Right lung (tissue), 2 donors: ENCODE measurements at regions not wholly inside any gene's neighbourhood (a gene's known extent, or its start where the extent isn't known, plus 50 kb on each side); places are given as distances from the start of the nearest gene placed in this dataset.
"Not testable (repeated sequence)": the region's sequence is repeated elsewhere in the genome, so short reads cannot be mapped to it uniquely, and the experiment has no call there.

ENCODE experiments used
- DNase-seq, 2 donors: peaks; one replicate each; pipeline ENCODE4 v3.0.0-alpha.2; 2013

GRCh38 chr6:120805276-120805675 lies 529.0 kb downstream of the TBC1D32 start:
- no peak for DNase-seq

- DNase-seq, result no peak
These were observed 529.7 kb downstream of the TBC1D32 start for GRCh38 chr6:120804612-120805011.

- DNase-seq, result no peak
These were observed 547.6 kb downstream of the TBC1D32 start for GRCh38 chr6:120786682-120787081.

GRCh38 chr6:120786256-120786655 lies 548.0 kb downstream of the TBC1D32 start:
- DNase-seq, result no peak

GRCh38 chr6:120785459-120786086 lies 548.7 kb downstream of the TBC1D32 start:
- DNase-seq, result no peak

DNA sequence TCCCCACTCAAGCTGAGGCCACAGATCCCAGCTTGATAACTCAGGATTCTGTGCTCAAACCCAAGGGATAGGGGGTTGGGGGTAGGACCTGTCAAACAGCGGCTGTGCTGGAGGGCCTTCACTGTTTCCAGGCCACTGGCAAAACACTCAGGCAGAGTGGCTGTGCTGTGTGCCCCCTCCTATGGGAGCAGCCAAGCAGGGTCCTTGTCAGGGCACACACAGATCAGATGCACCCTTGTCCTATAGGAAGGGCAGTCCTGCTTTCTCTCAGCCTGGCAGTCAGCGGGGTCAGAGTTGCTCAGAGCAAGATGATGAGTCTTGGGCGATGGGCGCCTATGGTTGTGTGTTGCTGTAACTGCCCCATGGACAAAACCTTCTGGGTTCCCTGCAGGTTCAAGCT lies 554.8 kb downstream of the TBC1D32 start:
- DNase-seq, result no peak

DNA sequence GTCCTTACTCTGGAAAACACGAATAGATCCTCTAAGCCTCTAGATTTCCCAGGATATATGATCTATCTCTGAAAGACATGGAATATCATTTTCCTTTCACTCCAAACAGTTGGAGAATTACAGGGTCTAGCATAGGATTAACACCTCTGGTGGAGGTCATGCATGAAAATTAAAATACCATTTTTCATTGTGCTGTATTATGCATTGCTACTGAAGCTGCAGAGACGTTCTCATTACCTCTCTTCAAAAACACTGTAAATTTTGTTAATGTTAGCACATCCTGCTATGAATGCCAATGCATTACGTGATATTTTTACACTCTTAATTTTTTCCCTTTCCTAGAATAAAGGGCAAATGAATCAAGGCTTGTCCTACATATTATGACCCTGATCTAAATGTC lies 558.6 kb downstream of the TBC1D32 start:
- DNase-seq, result no peak

DNA sequence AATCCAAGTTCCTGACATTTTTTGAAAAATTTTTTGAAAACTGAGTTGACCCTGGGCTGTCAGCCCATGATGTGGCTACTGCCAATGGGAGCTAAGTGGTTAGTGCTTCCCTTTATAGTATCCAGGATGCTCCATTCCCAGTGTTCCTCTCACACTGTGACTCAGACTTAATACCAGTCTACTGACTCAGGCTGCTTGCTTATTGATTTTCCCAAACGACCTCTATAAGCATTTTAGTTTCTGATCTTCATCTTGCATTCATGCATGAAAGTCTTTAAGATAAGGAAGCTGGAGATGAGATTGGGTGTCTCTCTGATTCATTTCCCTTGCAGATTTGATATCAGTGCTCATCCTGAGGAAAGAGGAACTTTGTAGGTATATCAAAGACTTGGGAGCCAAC lies 560.0 kb downstream of the TBC1D32 start:
- no peak for DNase-seq

- DNase-seq, result no peak
These were observed 563.3 kb downstream of the TBC1D32 start for GRCh38 chr6:120771019-120771418.

DNA sequence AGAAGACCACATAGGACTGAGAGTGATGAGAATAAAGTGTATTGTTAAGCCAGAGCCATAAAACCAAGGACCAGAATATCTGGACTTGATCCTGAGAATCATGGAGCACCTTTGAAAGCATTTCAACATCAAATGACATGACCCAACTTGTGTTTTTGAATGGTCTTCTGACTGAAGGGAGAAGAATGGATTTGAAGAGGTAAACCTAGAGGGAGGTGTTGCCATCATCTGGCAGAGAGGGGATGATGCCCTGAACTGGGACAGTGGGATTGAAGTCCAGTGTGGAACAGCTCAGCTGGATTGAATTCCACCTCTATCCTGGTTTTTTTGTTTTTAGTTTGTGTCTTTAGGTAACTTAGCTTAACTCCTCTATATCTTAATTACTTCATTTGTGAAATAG lies 570.0 kb downstream of the TBC1D32 start:
- no peak for DNase-seq

- DNase-seq, result no peak
These were observed 574.7 kb downstream of the TBC1D32 start for GRCh38 chr6:120759570-120759969.

- DNase-seq, result not testable (repeated sequence)
These were observed 585.7 kb downstream of the TBC1D32 start for GRCh38 chr6:120748574-120748973.

GRCh38 chr6:120736740-120737139 lies 597.5 kb downstream of the TBC1D32 start:
- no peak for DNase-seq

- DNase-seq, result no peak
These were observed 598.6 kb downstream of the TBC1D32 start for GRCh38 chr6:120735641-120736040.

DNA sequence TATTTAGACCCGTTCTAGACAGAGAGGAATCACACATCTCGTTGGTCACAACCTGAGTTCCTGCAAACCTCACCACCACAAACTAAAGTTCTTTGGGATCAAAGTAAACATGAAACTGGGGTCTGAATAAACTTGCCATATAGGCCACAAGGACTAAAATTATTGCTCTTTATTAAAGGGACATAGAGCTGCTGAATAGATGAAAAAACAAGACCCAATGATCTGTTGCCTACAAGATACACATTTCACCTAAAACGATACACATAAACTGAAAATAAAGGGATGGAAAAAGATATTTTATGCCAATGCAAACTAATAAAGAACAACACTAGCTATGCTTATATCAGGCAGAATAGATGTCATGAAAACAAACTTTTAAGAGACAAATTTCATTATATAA lies 623.0 kb downstream of the TBC1D32 start:
- DNase-seq, result no peak

DNA sequence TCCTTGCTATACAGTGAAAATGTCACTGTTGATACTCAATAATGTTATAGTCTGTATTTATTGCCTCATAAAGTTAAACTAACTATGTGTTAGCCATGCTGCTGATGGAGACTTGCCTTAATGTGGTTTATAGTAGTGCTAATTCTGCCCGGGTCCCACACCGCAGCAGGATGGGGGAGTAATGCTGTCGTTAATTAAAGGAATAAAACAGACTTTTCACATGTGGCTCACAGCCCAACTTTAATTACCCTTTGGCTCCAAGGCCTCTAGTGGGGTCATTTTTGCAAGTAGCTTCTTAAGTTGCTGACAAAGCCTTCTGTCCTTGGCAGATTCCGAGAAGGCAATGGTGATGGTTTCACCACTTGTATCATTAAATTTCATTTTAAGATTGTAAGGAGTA lies 634.3 kb downstream of the TBC1D32 start:
- no peak for DNase-seq

- no peak for DNase-seq
These were observed 647.8 kb downstream of the TBC1D32 start for GRCh38 chr6:120686492-120686891.

DNA sequence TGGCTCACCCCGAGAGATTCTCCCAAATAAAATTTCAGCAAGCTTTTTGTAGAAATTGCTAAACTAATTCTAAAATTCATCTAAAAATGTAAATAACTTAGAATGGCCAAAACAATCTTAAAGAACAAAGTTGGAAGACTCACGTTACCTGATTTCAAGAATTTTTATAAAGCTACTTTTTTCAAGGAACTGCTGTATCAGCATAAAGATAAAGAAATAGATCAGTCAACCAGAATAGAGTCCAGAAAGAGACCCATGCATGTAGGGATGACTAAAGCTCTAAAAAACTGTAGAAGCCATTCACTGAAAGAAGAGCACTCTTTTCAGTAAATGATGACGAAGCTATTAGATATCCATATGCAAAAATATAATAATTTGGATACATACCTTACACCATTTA lies 652.1 kb downstream of the TBC1D32 start:
- DNase-seq, result no peak

DNA sequence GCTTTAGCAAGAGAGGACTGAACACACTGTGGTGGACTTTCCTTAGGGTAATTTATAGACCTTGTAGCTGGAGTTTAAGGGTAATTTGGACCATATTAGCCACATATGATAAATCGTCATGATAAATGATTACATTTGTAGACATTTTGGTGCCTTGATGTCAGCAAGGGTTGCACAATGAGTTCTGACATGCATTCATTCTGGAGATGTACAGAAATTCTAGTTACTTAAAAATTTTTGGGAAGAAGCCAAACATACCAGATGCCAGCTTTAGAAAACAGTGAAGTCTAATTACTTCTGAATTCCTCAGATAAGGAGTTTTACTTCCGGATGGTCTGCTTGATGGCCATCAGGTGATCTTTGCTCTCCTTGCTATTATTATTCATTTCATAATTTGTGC lies 653.1 kb downstream of the TBC1D32 start:
- no peak for DNase-seq

- no peak for DNase-seq
These were observed 658.4 kb downstream of the TBC1D32 start for GRCh38 chr6:120675886-120676285.

GRCh38 chr6:120671519-120671918 lies 662.8 kb downstream of the TBC1D32 start:
- no peak for DNase-seq

DNA sequence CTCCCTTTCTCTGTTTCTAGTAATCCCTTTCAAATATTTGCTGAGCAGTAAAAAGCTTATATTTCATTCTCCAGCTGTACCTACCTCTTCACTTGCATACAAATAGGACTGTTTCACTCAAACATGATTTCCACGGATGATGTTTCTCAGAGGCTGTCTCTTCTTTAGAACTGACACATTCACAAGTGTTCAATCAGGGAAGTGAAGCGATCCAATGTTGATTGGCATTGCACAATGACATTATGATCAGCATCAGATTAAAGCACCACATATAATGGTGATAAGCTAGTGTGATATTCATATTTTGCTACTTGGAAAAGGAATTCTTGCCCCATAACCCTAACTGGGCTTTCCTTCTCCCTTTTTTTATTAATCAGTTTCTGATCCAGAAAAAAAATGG lies 681.8 kb downstream of the TBC1D32 start:
- no peak for DNase-seq

GRCh38 chr6:120648713-120649112 lies 685.6 kb downstream of the TBC1D32 start:
- no peak for DNase-seq

- peak; percentile 14 to 21 for DNase-seq
These were observed 688.2 kb downstream of the TBC1D32 start for GRCh38 chr6:120646101-120646500.

DNA sequence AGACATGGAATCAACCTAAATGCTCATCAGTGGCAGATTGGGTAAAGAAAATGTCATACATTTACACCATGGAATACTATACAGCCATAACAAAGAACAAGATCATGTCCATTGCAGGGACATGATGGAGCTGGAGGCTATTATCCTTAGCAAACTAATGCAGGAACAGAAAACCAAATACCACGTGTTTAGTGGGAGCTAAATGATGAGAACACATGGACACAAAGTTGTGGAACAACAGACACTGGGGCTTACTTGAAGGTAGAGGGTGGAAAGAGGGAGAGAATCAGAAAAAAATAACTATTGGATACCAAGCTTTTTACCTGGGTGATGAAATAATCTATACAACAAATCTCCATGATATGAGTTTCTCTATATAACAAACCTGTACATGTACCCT lies 701.3 kb downstream of the TBC1D32 start:
- no peak for DNase-seq
